Endothelial cell of umbilical vein (primary cell): ENCODE measurements at regions not wholly inside any gene's neighbourhood (a gene's known extent, or its start where the extent isn't known, plus 50 kb on each side); places are given as distances from the start of the nearest gene placed in this dataset.

Experiments
- BruUV-seq: library from RNA; stranded (reverse); fragments of 400-500 nt; replicated peaks from 2 replicates; lab custom pipeline; 2021; lab: Mats Ljungman, UMichigan
- CTCF ChIA-PET: fragments of 300-600, 350-600 bp; sonication (Branson Sonifier 250); formaldehyde crosslinking; loops from one replicate; lab custom pipeline; 2021; ENCODE audit warnings: antibody characterized with exemption, inconsistent platforms; lab: Charles Lee
- POLR2A ChIA-PET: fragments of 300-600, 350-600 bp; sonication (Branson Sonifier 250); formaldehyde crosslinking; loops from one replicate; lab custom pipeline; 2021; ENCODE audit warnings: antibody characterized with exemption, inconsistent platforms; lab: Charles Lee
- DNase-seq: peaks from one replicate; pipeline ENCODE4 v3.0.0-alpha.2; 2011; ENCODE audit warnings: low read depth, low spot score
- FAIRE-seq: peaks from 2 replicates; lab custom pipeline; 2011; peaks lifted over from hg19 to GRCh38; lab: Jason Lieb, UNC
- H2AFZ ChIP-seq: 2 replicates; pipeline ENCODE4 v1.6.0; 2012; ENCODE audit warnings: low read depth, low read length, control low read depth, inconsistent platforms
- H3K27ac ChIP-seq: 2 replicates; pipeline ENCODE4 v1.5.1; 2011; ENCODE audit warnings: low read depth, mild to moderate bottlenecking, control low read depth, low read length, moderate library complexity; ENCODE audit not compliant: insufficient read depth
- H3K27me3 ChIP-seq, 2 experiments: 2 replicates each; pipeline versions ENCODE4 v1.6.0 to v1.6.1; 2011; ENCODE audit warnings: low read length in 2 of 2, mixed read lengths in 1 of 2; ENCODE audit not compliant: control insufficient read depth in 2 of 2, insufficient read depth in 2 of 2
- H3K36me3 ChIP-seq, 2 experiments: 2 replicates in 1 of 2; 3 replicates in 1 of 2; pipeline ENCODE4 v1.5.1; 2011; ENCODE audit warnings: low read length in 2 of 2, mild to moderate bottlenecking in 1 of 2, moderate library complexity in 1 of 2; ENCODE audit not compliant: control insufficient read depth in 2 of 2, insufficient read depth in 2 of 2; ENCODE audit errors: extremely low read depth in 1 of 2
- H3K4me1 ChIP-seq: 3 replicates; pipeline ENCODE4 v1.5.1; 2011; ENCODE audit warnings: mild to moderate bottlenecking, low read length; ENCODE audit not compliant: control insufficient read depth, insufficient read depth; ENCODE audit errors: extremely low read depth
- H3K4me2 ChIP-seq: 2 replicates; pipeline ENCODE4 v1.6.1; 2011; ENCODE audit warnings: low read length, control low read depth, mixed read lengths; ENCODE audit not compliant: insufficient read depth
- H3K4me3 ChIP-seq, 3 experiments: fragments of 200-600 bp in 1 of 3; sonication (generic), shearing (Covaris generic) in 1 of 3; replicated peaks in 1 of 3; 2 replicates each; pipeline ENCODE4 v1.5.1; 2011 to 2016; ENCODE audit warnings: control low read depth in 3 of 3, low read length in 3 of 3, mild to moderate bottlenecking in 2 of 3, inconsistent platforms in 1 of 3, low read depth in 1 of 3, moderate library complexity in 1 of 3; ENCODE audit not compliant: insufficient read depth in 1 of 3
- H3K79me2 ChIP-seq: 2 replicates; pipeline ENCODE4 v1.6.0; 2012; ENCODE audit warnings: low read length, inconsistent platforms; ENCODE audit not compliant: control insufficient read depth, insufficient read depth
- H3K9ac ChIP-seq: replicated peaks from 2 replicates; pipeline ENCODE3; 2011; ENCODE audit warnings: low read length, control low read depth; ENCODE audit not compliant: insufficient read depth; ENCODE audit errors: extremely low read depth
- H3K9me1 ChIP-seq: replicated peaks from 3 replicates; pipeline ENCODE4 v1.6.0; 2011; ENCODE audit warnings: mild to moderate bottlenecking, low read length; ENCODE audit not compliant: control insufficient read depth, insufficient read depth; ENCODE audit errors: extremely low read depth
- H3K9me3 ChIP-seq: replicated peaks from 2 replicates; pipeline ENCODE4 v1.5.1; 2012; ENCODE audit warnings: low read length, inconsistent platforms; ENCODE audit not compliant: control insufficient read depth, insufficient read depth
- H4K20me1 ChIP-seq: replicated peaks from 2 replicates; pipeline ENCODE3; 2011; ENCODE audit warnings: mild to moderate bottlenecking, low read length; ENCODE audit not compliant: control insufficient read depth, insufficient read depth; ENCODE audit errors: extremely low read depth
- CTCF ChIP-seq, 2 donors: IDR thresholded peaks; 1 replicate in 1 of 2; 2 replicates in 1 of 2; pipeline ENCODE4 v1.5.1; 2011; ENCODE audit warnings: low read length in 2 of 2, mild to moderate bottlenecking in 2 of 2, moderate library complexity in 2 of 2, control low read depth in 1 of 2, inconsistent platforms in 1 of 2, low read depth in 1 of 2; ENCODE audit not compliant: insufficient read depth in 1 of 2; ENCODE audit errors: extremely low read depth in 1 of 2
- EZH2 ChIP-seq: IDR thresholded peaks from 2 replicates; pipeline ENCODE4 v1.6.1; 2012; ENCODE audit warnings: borderline replicate concordance, low read depth, mild to moderate bottlenecking, moderate library complexity, low read length, inconsistent platforms; ENCODE audit not compliant: severe bottlenecking
- FOS ChIP-seq: IDR thresholded peaks from 2 replicates; pipeline ENCODE4 v1.6.1; 2011; ENCODE audit warnings: mild to moderate bottlenecking, low read length, moderate library complexity, borderline replicate concordance; ENCODE audit not compliant: insufficient read depth
- GATA2 ChIP-seq: IDR thresholded peaks from 2 replicates; pipeline ENCODE4 v1.7.0; 2011; ENCODE audit warnings: low read depth, mild to moderate bottlenecking, moderate library complexity, mixed read lengths, low read length; ENCODE audit not compliant: insufficient read length, insufficient read depth
- JUN ChIP-seq: IDR thresholded peaks from 2 replicates; pipeline ENCODE4 v1.6.1; 2011; ENCODE audit warnings: borderline replicate concordance, low read depth; ENCODE audit not compliant: insufficient read length, insufficient read depth
- MAX ChIP-seq: IDR thresholded peaks from 2 replicates; pipeline ENCODE4 v1.6.1; 2011; ENCODE audit not compliant: insufficient read depth, insufficient read length
- MYC ChIP-seq: IDR thresholded peaks from one replicate; pipeline ENCODE4 v1.6.1; 2011; ENCODE audit warnings: mild to moderate bottlenecking, low read depth, low read length
- POLR2A ChIP-seq: IDR thresholded peaks from 2 replicates; pipeline ENCODE4 v1.6.1; 2012; ENCODE audit warnings: low read depth, mild to moderate bottlenecking, control low read depth, low read length
- POLR2AphosphoS5 ChIP-seq: IDR thresholded peaks from 2 replicates; pipeline ENCODE4 v1.6.1; 2012; ENCODE audit warnings: low read depth, mild to moderate bottlenecking, control low read depth, low read length, moderate library complexity; ENCODE audit not compliant: insufficient read depth
- dilution Hi-C: fragments of 300-500 bp; cut with MboI; formaldehyde crosslinking; loops from one replicate; pipeline ENCODE4 v1.15.0; 2019; ENCODE audit warnings: low sequenced_read_pairs; ENCODE audit not compliant: extremely low pct_ligation_motif_present
- intact Hi-C: fragments of 100-400 bp; cut with micrococcal nuclease; formaldehyde crosslinking; loops from one replicate; pipeline ENCODE4 v1.10.0; 2022

GRCh38 chr1:219039682-219040154 lies 134.0 kb upstream of the LYPLAL1 start:
- ChIA-PET POLR2A (no interaction called here), CTCF (interaction anchor here (1.4 kb wide), 1 partner anchor 710 kb away, joined by 3 read pairs; no protein-coding TSS in a partner anchor)
- Histone ChIP-seq H3K4me2 (no peak overlapping the region), H3K9me1 (no peaks in the 10 kb centered on the region), H2AFZ (no peak overlapping the region), H3K79me2 (no peaks in the 10 kb centered on the region), H3K4me3 (no peak overlapping the region), H3K27me3 (no peaks in the 10 kb centered on the region), H3K4me1 (no peaks in the 10 kb centered on the region), H3K36me3 (no peaks in the 10 kb centered on the region), H3K27ac (no peak overlapping the region), H3K9me3 (no peaks in the 10 kb centered on the region), H3K9ac (no peak overlapping the region), H4K20me1 (no peaks in the 10 kb centered on the region)
- FAIRE-seq (no peak), DNase-seq (no peak)
- BruUV-seq = no TSS peak
- intact Hi-C loops (no loop called here), dilution Hi-C loops (no loop called here)
- TF ChIP-seq FOS (no peak), EZH2 (no peak), MAX (no peak), JUN (no peak), GATA2 (no peak), POLR2A (no peak), CTCF (IDR thresholded peaks at IDR 0.05; ENCODE audit: extremely low read depth in 1 of 2, insufficient read depth in 1 of 2, low read depth in 1 of 2, low read length in 2 of 2) (no peak), MYC (no peak), POLR2AphosphoS5 (no peak)
